IMR-90 (cell line): ENCODE measurements at regions not wholly inside any gene's neighbourhood (a gene's known extent, or its start where the extent isn't known, plus 50 kb on each side); places are given as distances from the start of the nearest gene placed in this dataset.

Experiments used
- ATAC-seq: fragments of 200-7000 bp; cut with Tn5 transposase; 2 replicates; pipeline ENCODE4 v1.9.1; 2020; ENCODE audit warnings: low read depth, mild to moderate bottlenecking, moderate library complexity
- BruUV-seq: library from RNA; stranded (reverse); fragments of 400-500 nt; replicated peaks from 2 replicates; lab custom pipeline; 2021; lab: Mats Ljungman, UMichigan
- CTCF ChIA-PET: fragments of 300-600 bp; formaldehyde crosslinking; extraction: SDS; loops from one replicate; lab custom pipeline; 2021; ENCODE audit warnings: antibody characterized with exemption; lab: Yijun Ruan, JAX
- POLR2A ChIA-PET: fragments of 300-600 bp; sonication (Branson Sonifier 250); formaldehyde crosslinking; loops from one replicate; lab custom pipeline; 2022; ENCODE audit warnings: antibody characterized with exemption; ENCODE audit not compliant: unreplicated experiment; lab: Charles Lee
- DNase-seq: peaks from one replicate; pipeline ENCODE4 v3.0.0; 2013
- H2AFZ ChIP-seq: replicated peaks from 2 replicates; pipeline ENCODE3; 2013; ENCODE audit warnings: low read length, mild to moderate bottlenecking; ENCODE audit not compliant: poor library complexity
- H2AK5ac ChIP-seq: 2 replicates; pipeline ENCODE4 v1.6.1; 2013; ENCODE audit warnings: low read depth, low read length, inconsistent platforms
- H2AK9ac ChIP-seq: replicated peaks from 2 replicates; pipeline ENCODE3; 2013; ENCODE audit warnings: mild to moderate bottlenecking, low read depth, low read length, moderate library complexity; ENCODE audit not compliant: poor library complexity
- H2BK120ac ChIP-seq: 2 replicates; pipeline ENCODE4 v1.6.1; 2013; ENCODE audit warnings: low read depth, low read length, inconsistent platforms
- H2BK15ac ChIP-seq: 3 replicates; pipeline ENCODE4 v1.6.1; 2013; ENCODE audit warnings: low read depth, low read length, inconsistent platforms
- H2BK20ac ChIP-seq: 2 replicates; pipeline ENCODE4 v1.6.1; 2013; ENCODE audit warnings: low read depth, mild to moderate bottlenecking, inconsistent platforms, low read length, moderate library complexity
- H2BK5ac ChIP-seq: 2 replicates; pipeline ENCODE4 v1.6.1; 2013; ENCODE audit warnings: mild to moderate bottlenecking, low read depth, low read length, inconsistent platforms; ENCODE audit not compliant: poor library complexity, severe bottlenecking
- H3K14ac ChIP-seq: replicated peaks from 2 replicates; pipeline ENCODE4 v1.6.1; 2013; ENCODE audit warnings: low read depth, low read length, inconsistent platforms
- H3K18ac ChIP-seq: 2 replicates; pipeline ENCODE4 v1.6.1; 2013; ENCODE audit warnings: low read depth, low read length, control low read depth
- H3K23ac ChIP-seq: 2 replicates; pipeline ENCODE4 v1.6.1; 2013; ENCODE audit warnings: low read depth, low read length, inconsistent platforms
- H3K27ac ChIP-seq: 2 replicates; pipeline ENCODE4 v1.5.1; 2013; ENCODE audit warnings: mild to moderate bottlenecking, control low read depth, low read length; ENCODE audit not compliant: insufficient read depth
- H3K27me3 ChIP-seq: 2 replicates; pipeline ENCODE4 v1.6.1; 2013; ENCODE audit warnings: low read length; ENCODE audit not compliant: control insufficient read depth, insufficient read depth
- H3K36me3 ChIP-seq: 2 replicates; pipeline ENCODE4 v1.6.1; 2013; ENCODE audit warnings: low read length, mixed read lengths; ENCODE audit not compliant: control insufficient read depth, insufficient read depth
- H3K4ac ChIP-seq: 2 replicates; pipeline ENCODE4 v1.6.1; 2013; ENCODE audit warnings: low read depth, low read length, inconsistent platforms
- H3K4me1 ChIP-seq: 2 replicates; pipeline ENCODE4 v1.6.1; 2013; ENCODE audit warnings: low read length, mixed read lengths; ENCODE audit not compliant: control insufficient read depth, insufficient read depth
- H3K4me2 ChIP-seq: 2 replicates; pipeline ENCODE4 v1.6.1; 2013; ENCODE audit warnings: low read depth, mild to moderate bottlenecking, control low read depth, low read length, moderate library complexity
- H3K4me3 ChIP-seq: 2 replicates; pipeline ENCODE4 v1.5.1; 2013; ENCODE audit warnings: low read depth, mild to moderate bottlenecking, control low read depth, low read length, moderate library complexity; ENCODE audit not compliant: insufficient read depth
- H3K56ac ChIP-seq: 2 replicates; pipeline ENCODE4 v1.6.1; 2013; ENCODE audit warnings: low read length, inconsistent platforms; ENCODE audit not compliant: insufficient read depth; ENCODE audit errors: extremely low read depth
- H3K79me1 ChIP-seq, 2 experiments: 2 replicates each; pipeline ENCODE4 v1.6.1; 2013; ENCODE audit warnings: low read length in 2 of 2, inconsistent platforms in 1 of 2, low read depth in 1 of 2
- H3K9ac ChIP-seq: 2 replicates; pipeline ENCODE4 v1.6.1; 2013; ENCODE audit warnings: low read depth, low read length, control low read depth
- H3K9me1 ChIP-seq: 2 replicates; pipeline ENCODE4 v1.6.1; 2013; ENCODE audit warnings: low read length, inconsistent platforms; ENCODE audit not compliant: insufficient read depth
- H3K9me3 ChIP-seq: 2 replicates; pipeline ENCODE4 v1.6.1; 2013; ENCODE audit warnings: low read length; ENCODE audit not compliant: control insufficient read depth, insufficient read depth
- H4K20me1 ChIP-seq: 2 replicates; pipeline ENCODE4 v1.6.1; 2013; ENCODE audit warnings: low read length, inconsistent platforms; ENCODE audit not compliant: insufficient read depth
- H4K5ac ChIP-seq: 2 replicates; pipeline ENCODE4 v1.6.1; 2013; ENCODE audit warnings: mild to moderate bottlenecking, low read depth, low read length, control low read depth
- H4K8ac ChIP-seq, 2 experiments: 2 replicates each; pipeline ENCODE4 v1.6.1; 2013; ENCODE audit warnings: low read depth in 2 of 2, low read length in 2 of 2, control low read depth in 1 of 2, inconsistent platforms in 1 of 2
- H4K91ac ChIP-seq: 2 replicates; pipeline ENCODE4 v1.6.1; 2013; ENCODE audit warnings: low read depth, low read length, inconsistent platforms; ENCODE audit not compliant: insufficient read depth
- BHLHE40 ChIP-seq: fragments of 150-350 bp; IDR thresholded peaks from 2 replicates; pipeline ENCODE4 v1.6.1; 2016; ENCODE audit warnings: mild to moderate bottlenecking, low read depth, low read length
- CEBPB ChIP-seq: IDR thresholded peaks from 2 replicates; pipeline ENCODE4 v1.6.1; 2012; ENCODE audit warnings: low read depth, low read length, improper control_type of control experiment
- CHD1 ChIP-seq: IDR thresholded peaks from 2 replicates; pipeline ENCODE4 v1.6.1; 2012; ENCODE audit warnings: low read depth, low read length, improper control_type of control experiment
- CTCF ChIP-seq: conservative IDR thresholded peaks from 2 replicates; pipeline ENCODE4 v1.5.1; 2012; ENCODE audit warnings: mild to moderate bottlenecking, low read depth, low read length, improper control_type of control experiment
- ELK1 ChIP-seq: fragments of 150-350 bp; IDR thresholded peaks from 2 replicates; pipeline ENCODE4 v1.6.1; 2016; ENCODE audit warnings: low read depth, mild to moderate bottlenecking, low read length, moderate library complexity, borderline replicate concordance
- FOS ChIP-seq: fragments of 150-350 bp; IDR thresholded peaks from 2 replicates; pipeline ENCODE4 v1.6.1; 2016; ENCODE audit warnings: low read depth, low read length
- MAFK ChIP-seq: IDR thresholded peaks from 2 replicates; pipeline ENCODE4 v1.6.1; 2012; ENCODE audit warnings: low read depth, low read length, improper control_type of control experiment
- MAZ ChIP-seq: IDR thresholded peaks from 2 replicates; pipeline ENCODE4 v1.6.1; 2012; ENCODE audit warnings: low read depth, mild to moderate bottlenecking, low read length, improper control_type of control experiment, moderate library complexity, borderline replicate concordance
- NFE2L2 ChIP-seq: fragments of 150-350 bp; IDR thresholded peaks from 2 replicates; pipeline ENCODE4 v1.6.1; 2016; ENCODE audit warnings: low read depth, mild to moderate bottlenecking, low read length
- POLR2A ChIP-seq: IDR thresholded peaks from 2 replicates; pipeline ENCODE4 v1.6.1; 2012; ENCODE audit warnings: mild to moderate bottlenecking, low read depth, low read length
- RAD21 ChIP-seq: IDR thresholded peaks from 2 replicates; pipeline ENCODE4 v1.6.1; 2012; ENCODE audit warnings: low read length, improper control_type of control experiment
- RCOR1 ChIP-seq: IDR thresholded peaks from 2 replicates; pipeline ENCODE4 v1.6.1; 2012; ENCODE audit warnings: mild to moderate bottlenecking, low read length, improper control_type of control experiment; ENCODE audit not compliant: insufficient replicate concordance
- RFX5 ChIP-seq: IDR thresholded peaks from 2 replicates; pipeline ENCODE4 v1.8.0; 2012; ENCODE audit warnings: low read depth, mild to moderate bottlenecking, low read length, moderate library complexity
- SMC3 ChIP-seq: fragments of 150-350 bp; IDR thresholded peaks from 2 replicates; pipeline ENCODE4 v1.6.1; 2016; ENCODE audit warnings: low read depth, mild to moderate bottlenecking, antibody characterized with exemption, low read length, moderate library complexity
- USF2 ChIP-seq: fragments of 150-350 bp; IDR thresholded peaks from 2 replicates; pipeline ENCODE4 v1.6.1; 2017; ENCODE audit warnings: mild to moderate bottlenecking, antibody characterized with exemption, low read length, low read depth
- WGBS, 2 experiments: methylation state at CpG; one replicate each; pipeline versions ENCODE4 v1.1.5 to v1.1.7; 2013; ENCODE audit warnings: missing lambda C conversion rate in 2 of 2; ENCODE audit not compliant: insufficient read length in 1 of 2; ENCODE audit errors: extremely low coverage in 2 of 2; 5-methylcytosine and 5-hydroxymethylcytosine counted together
- dilution Hi-C: fragments of 300-500 bp; cut with HindIII; formaldehyde crosslinking; loops from one replicate; pipeline ENCODE4 v1.14.3; 2018; ENCODE audit warnings: low sequenced_read_pairs; ENCODE audit not compliant: unreplicated experiment
- in situ Hi-C: fragments of 300-500 bp; cut with MboI; formaldehyde crosslinking; loops from 3 replicates; pipeline ENCODE4 v1.14.3; 2019; ENCODE audit warnings: low sequenced_read_pairs, inconsistent platforms, mixed read lengths
- intact Hi-C: fragments of 100-400 bp; cut with micrococcal nuclease; formaldehyde crosslinking; loops from 2 replicates; pipeline ENCODE4 v1.10.0; 2022

GRCh38 chr4:158314756-158315487, 104.6 kb downstream of the TMEM144 start:
- peak; percentile 73 for ATAC-seq
- peak overlapping the region; percentile 99 for H3K23ac ChIP-seq
- dilution Hi-C loops: no loop called here
- 0 out of 2 replicates have a peak overlapping the region, but pooled peaks have one; percentile 16 for H3K9ac ChIP-seq
- in situ Hi-C loops: no loop called here
- H3K56ac ChIP-seq: peak overlapping the region; percentile 97
- no peaks in the 10 kb centered on the region for H4K20me1 ChIP-seq
- DNase-seq: peak; percentile 98
- H2AFZ ChIP-seq: no peak overlapping the region
- CTCF ChIA-PET: interaction anchor here (0.5 to 1.1 kb wide), 3 partner anchors 33 to 60 kb away, joined by 3 read pairs; no protein-coding TSS in a partner anchor
- H2BK20ac ChIP-seq: peak overlapping the region; percentile 100
- POLR2A ChIA-PET: interaction anchor here (0.6 kb wide), 1 partner anchor 20 kb away, joined by 3 read pairs; no protein-coding TSS in a partner anchor
- H2AK9ac ChIP-seq: peak overlapping the region; percentile 86
- peak overlapping the region; percentile 99 for H4K91ac ChIP-seq
- peak overlapping the region; percentile 100 for H4K5ac ChIP-seq
- H3K4ac ChIP-seq: peak overlapping the region; percentile 100
- no peaks in the 10 kb centered on the region for H3K79me1 ChIP-seq
- H3K27me3 ChIP-seq: no peaks in the 10 kb centered on the region
- intact Hi-C loops: loop anchor here (1.0 kb wide), 1 partner anchor 13 kb away; no protein-coding TSS in a partner anchor
- peaks cover 7% of the 10 kb centered on the region for H3K9me1 ChIP-seq
- no peaks in the 10 kb centered on the region for H3K9me3 ChIP-seq
- peak overlapping the region; percentile 100 for H2BK120ac ChIP-seq
- H3K4me2 ChIP-seq: peak overlapping the region; percentile 8; the same call in 1 of the 2 replicates
- H3K4me1 ChIP-seq: peaks cover 17% of the 10 kb centered on the region
- no CpG with 5 or more reads among the region's 5 CpGs for WGBS, 2 experiments
- H2BK15ac ChIP-seq: peak overlapping the region; percentile 97
- peak overlapping the region; percentile 100 for H3K18ac ChIP-seq
- no TSS peak for BruUV-seq
- H2AK5ac ChIP-seq: peak overlapping the region; percentile 97
- peak overlapping the region; percentile 81 to 100 for H4K8ac ChIP-seq
- no peak overlapping the region for H3K4me3 ChIP-seq
- peak overlapping the region; percentile 98 for H3K27ac ChIP-seq
- peak overlapping the region; percentile 99 for H3K14ac ChIP-seq
- peak overlapping the region; percentile 100 for H2BK5ac ChIP-seq
- H3K36me3 ChIP-seq: no peaks in the 10 kb centered on the region
- TF ChIP-seq FOS (peak; percentile 98), CTCF (no peak), NFE2L2 (no peak), MAZ (no peak), USF2 (no peak), MAFK (no peak), RFX5 (no peak), SMC3 (no peak), CHD1 (no peak), RAD21 (no peak), ELK1 (no peak), BHLHE40 (peak; percentile 84), RCOR1 (no peak), CEBPB (peak; percentile 91), POLR2A (no peak)
